IMR-90 (cell line): ENCODE measurements at regions not wholly inside any gene's neighbourhood (a gene's known extent, or its start where the extent isn't known, plus 50 kb on each side); places are given as distances from the start of the nearest gene placed in this dataset.

ENCODE experiments used
- ATAC-seq: fragments of 200-7000 bp; cut with Tn5 transposase; 2 replicates; pipeline ENCODE4 v1.9.1; 2020; ENCODE audit warnings: low read depth, mild to moderate bottlenecking, moderate library complexity
- BruUV-seq: library from RNA; stranded (reverse); fragments of 400-500 nt; replicated peaks from 2 replicates; lab custom pipeline; 2021; lab: Mats Ljungman, UMichigan
- CTCF ChIA-PET: fragments of 300-600 bp; formaldehyde crosslinking; extraction: SDS; loops from one replicate; lab custom pipeline; 2021; ENCODE audit warnings: antibody characterized with exemption; lab: Yijun Ruan, JAX
- POLR2A ChIA-PET: fragments of 300-600 bp; sonication (Branson Sonifier 250); formaldehyde crosslinking; loops from one replicate; lab custom pipeline; 2022; ENCODE audit warnings: antibody characterized with exemption; ENCODE audit not compliant: unreplicated experiment; lab: Charles Lee
- DNase-seq: peaks from one replicate; pipeline ENCODE4 v3.0.0; 2013
- H2AFZ ChIP-seq: replicated peaks from 2 replicates; pipeline ENCODE3; 2013; ENCODE audit warnings: low read length, mild to moderate bottlenecking; ENCODE audit not compliant: poor library complexity
- H2AK5ac ChIP-seq: 2 replicates; pipeline ENCODE4 v1.6.1; 2013; ENCODE audit warnings: low read depth, low read length, inconsistent platforms
- H2AK9ac ChIP-seq: replicated peaks from 2 replicates; pipeline ENCODE3; 2013; ENCODE audit warnings: mild to moderate bottlenecking, low read depth, low read length, moderate library complexity; ENCODE audit not compliant: poor library complexity
- H2BK120ac ChIP-seq: 2 replicates; pipeline ENCODE4 v1.6.1; 2013; ENCODE audit warnings: low read depth, low read length, inconsistent platforms
- H2BK15ac ChIP-seq: 3 replicates; pipeline ENCODE4 v1.6.1; 2013; ENCODE audit warnings: low read depth, low read length, inconsistent platforms
- H2BK20ac ChIP-seq: 2 replicates; pipeline ENCODE4 v1.6.1; 2013; ENCODE audit warnings: low read depth, mild to moderate bottlenecking, inconsistent platforms, low read length, moderate library complexity
- H2BK5ac ChIP-seq: 2 replicates; pipeline ENCODE4 v1.6.1; 2013; ENCODE audit warnings: mild to moderate bottlenecking, low read depth, low read length, inconsistent platforms; ENCODE audit not compliant: poor library complexity, severe bottlenecking
- H3K14ac ChIP-seq: replicated peaks from 2 replicates; pipeline ENCODE4 v1.6.1; 2013; ENCODE audit warnings: low read depth, low read length, inconsistent platforms
- H3K18ac ChIP-seq: 2 replicates; pipeline ENCODE4 v1.6.1; 2013; ENCODE audit warnings: low read depth, low read length, control low read depth
- H3K23ac ChIP-seq: 2 replicates; pipeline ENCODE4 v1.6.1; 2013; ENCODE audit warnings: low read depth, low read length, inconsistent platforms
- H3K27ac ChIP-seq: 2 replicates; pipeline ENCODE4 v1.5.1; 2013; ENCODE audit warnings: mild to moderate bottlenecking, control low read depth, low read length; ENCODE audit not compliant: insufficient read depth
- H3K27me3 ChIP-seq: 2 replicates; pipeline ENCODE4 v1.6.1; 2013; ENCODE audit warnings: low read length; ENCODE audit not compliant: control insufficient read depth, insufficient read depth
- H3K36me3 ChIP-seq: 2 replicates; pipeline ENCODE4 v1.6.1; 2013; ENCODE audit warnings: low read length, mixed read lengths; ENCODE audit not compliant: control insufficient read depth, insufficient read depth
- H3K4ac ChIP-seq: 2 replicates; pipeline ENCODE4 v1.6.1; 2013; ENCODE audit warnings: low read depth, low read length, inconsistent platforms
- H3K4me1 ChIP-seq: 2 replicates; pipeline ENCODE4 v1.6.1; 2013; ENCODE audit warnings: low read length, mixed read lengths; ENCODE audit not compliant: control insufficient read depth, insufficient read depth
- H3K4me2 ChIP-seq: 2 replicates; pipeline ENCODE4 v1.6.1; 2013; ENCODE audit warnings: low read depth, mild to moderate bottlenecking, control low read depth, low read length, moderate library complexity
- H3K4me3 ChIP-seq: 2 replicates; pipeline ENCODE4 v1.5.1; 2013; ENCODE audit warnings: low read depth, mild to moderate bottlenecking, control low read depth, low read length, moderate library complexity; ENCODE audit not compliant: insufficient read depth
- H3K56ac ChIP-seq: 2 replicates; pipeline ENCODE4 v1.6.1; 2013; ENCODE audit warnings: low read length, inconsistent platforms; ENCODE audit not compliant: insufficient read depth; ENCODE audit errors: extremely low read depth
- H3K79me1 ChIP-seq, 2 experiments: 2 replicates each; pipeline ENCODE4 v1.6.1; 2013; ENCODE audit warnings: low read length in 2 of 2, inconsistent platforms in 1 of 2, low read depth in 1 of 2
- H3K9ac ChIP-seq: 2 replicates; pipeline ENCODE4 v1.6.1; 2013; ENCODE audit warnings: low read depth, low read length, control low read depth
- H3K9me1 ChIP-seq: 2 replicates; pipeline ENCODE4 v1.6.1; 2013; ENCODE audit warnings: low read length, inconsistent platforms; ENCODE audit not compliant: insufficient read depth
- H3K9me3 ChIP-seq: 2 replicates; pipeline ENCODE4 v1.6.1; 2013; ENCODE audit warnings: low read length; ENCODE audit not compliant: control insufficient read depth, insufficient read depth
- H4K20me1 ChIP-seq: 2 replicates; pipeline ENCODE4 v1.6.1; 2013; ENCODE audit warnings: low read length, inconsistent platforms; ENCODE audit not compliant: insufficient read depth
- H4K5ac ChIP-seq: 2 replicates; pipeline ENCODE4 v1.6.1; 2013; ENCODE audit warnings: mild to moderate bottlenecking, low read depth, low read length, control low read depth
- H4K8ac ChIP-seq, 2 experiments: 2 replicates each; pipeline ENCODE4 v1.6.1; 2013; ENCODE audit warnings: low read depth in 2 of 2, low read length in 2 of 2, control low read depth in 1 of 2, inconsistent platforms in 1 of 2
- H4K91ac ChIP-seq: 2 replicates; pipeline ENCODE4 v1.6.1; 2013; ENCODE audit warnings: low read depth, low read length, inconsistent platforms; ENCODE audit not compliant: insufficient read depth
- BHLHE40 ChIP-seq: fragments of 150-350 bp; IDR thresholded peaks from 2 replicates; pipeline ENCODE4 v1.6.1; 2016; ENCODE audit warnings: mild to moderate bottlenecking, low read depth, low read length
- CEBPB ChIP-seq: IDR thresholded peaks from 2 replicates; pipeline ENCODE4 v1.6.1; 2012; ENCODE audit warnings: low read depth, low read length, improper control_type of control experiment
- CHD1 ChIP-seq: IDR thresholded peaks from 2 replicates; pipeline ENCODE4 v1.6.1; 2012; ENCODE audit warnings: low read depth, low read length, improper control_type of control experiment
- CTCF ChIP-seq: conservative IDR thresholded peaks from 2 replicates; pipeline ENCODE4 v1.5.1; 2012; ENCODE audit warnings: mild to moderate bottlenecking, low read depth, low read length, improper control_type of control experiment
- ELK1 ChIP-seq: fragments of 150-350 bp; IDR thresholded peaks from 2 replicates; pipeline ENCODE4 v1.6.1; 2016; ENCODE audit warnings: low read depth, mild to moderate bottlenecking, low read length, moderate library complexity, borderline replicate concordance
- FOS ChIP-seq: fragments of 150-350 bp; IDR thresholded peaks from 2 replicates; pipeline ENCODE4 v1.6.1; 2016; ENCODE audit warnings: low read depth, low read length
- MAFK ChIP-seq: IDR thresholded peaks from 2 replicates; pipeline ENCODE4 v1.6.1; 2012; ENCODE audit warnings: low read depth, low read length, improper control_type of control experiment
- MAZ ChIP-seq: IDR thresholded peaks from 2 replicates; pipeline ENCODE4 v1.6.1; 2012; ENCODE audit warnings: low read depth, mild to moderate bottlenecking, low read length, improper control_type of control experiment, moderate library complexity, borderline replicate concordance
- MXI1 ChIP-seq: IDR thresholded peaks from 2 replicates; pipeline ENCODE4 v1.6.1; 2012; ENCODE audit warnings: low read depth, mild to moderate bottlenecking, low read length, moderate library complexity, borderline replicate concordance
- NFE2L2 ChIP-seq: fragments of 150-350 bp; IDR thresholded peaks from 2 replicates; pipeline ENCODE4 v1.6.1; 2016; ENCODE audit warnings: low read depth, mild to moderate bottlenecking, low read length
- POLR2A ChIP-seq: IDR thresholded peaks from 2 replicates; pipeline ENCODE4 v1.6.1; 2012; ENCODE audit warnings: mild to moderate bottlenecking, low read depth, low read length
- RAD21 ChIP-seq: IDR thresholded peaks from 2 replicates; pipeline ENCODE4 v1.6.1; 2012; ENCODE audit warnings: low read length, improper control_type of control experiment
- RCOR1 ChIP-seq: IDR thresholded peaks from 2 replicates; pipeline ENCODE4 v1.6.1; 2012; ENCODE audit warnings: mild to moderate bottlenecking, low read length, improper control_type of control experiment; ENCODE audit not compliant: insufficient replicate concordance
- RFX5 ChIP-seq: IDR thresholded peaks from 2 replicates; pipeline ENCODE4 v1.8.0; 2012; ENCODE audit warnings: low read depth, mild to moderate bottlenecking, low read length, moderate library complexity
- SMC3 ChIP-seq: fragments of 150-350 bp; IDR thresholded peaks from 2 replicates; pipeline ENCODE4 v1.6.1; 2016; ENCODE audit warnings: low read depth, mild to moderate bottlenecking, antibody characterized with exemption, low read length, moderate library complexity
- USF2 ChIP-seq: fragments of 150-350 bp; IDR thresholded peaks from 2 replicates; pipeline ENCODE4 v1.6.1; 2017; ENCODE audit warnings: mild to moderate bottlenecking, antibody characterized with exemption, low read length, low read depth
- WGBS, 2 experiments: methylation state at CpG; one replicate each; pipeline versions ENCODE4 v1.1.5 to v1.1.7; 2013; ENCODE audit warnings: missing lambda C conversion rate in 2 of 2; ENCODE audit not compliant: insufficient read length in 1 of 2; ENCODE audit errors: extremely low coverage in 2 of 2; 5-methylcytosine and 5-hydroxymethylcytosine counted together
- dilution Hi-C: fragments of 300-500 bp; cut with HindIII; formaldehyde crosslinking; loops from one replicate; pipeline ENCODE4 v1.14.3; 2018; ENCODE audit warnings: low sequenced_read_pairs; ENCODE audit not compliant: unreplicated experiment
- in situ Hi-C: fragments of 300-500 bp; cut with MboI; formaldehyde crosslinking; loops from 3 replicates; pipeline ENCODE4 v1.14.3; 2019; ENCODE audit warnings: low sequenced_read_pairs, inconsistent platforms, mixed read lengths
- intact Hi-C: fragments of 100-400 bp; cut with micrococcal nuclease; formaldehyde crosslinking; loops from 2 replicates; pipeline ENCODE4 v1.10.0; 2022

GRCh38 chr17:72561680-72562079, 440.9 kb downstream of the SOX9 start:
- H3K27ac ChIP-seq: no peak overlapping the region
- no peak overlapping the region for H2AFZ ChIP-seq
- H4K20me1 ChIP-seq: peaks cover 17% of the 10 kb centered on the region
- ChIA-PET CTCF (interaction anchor here (0.5 to 1.5 kb wide), 2 partner anchors 138 to 161 kb away, joined by 3 read pairs; no protein-coding TSS in a partner anchor), POLR2A (interaction anchor here (0.5 kb wide), 1 partner anchor 1920 kb away, joined by 4 read pairs; no protein-coding TSS in a partner anchor)
- no peak overlapping the region for H4K8ac ChIP-seq
- ATAC-seq (no peak), DNase-seq (no peak)
- H3K4ac ChIP-seq: no peak overlapping the region
- no peak overlapping the region for H2BK5ac ChIP-seq
- no peaks in the 10 kb centered on the region for H3K9me3 ChIP-seq
- H4K5ac ChIP-seq: no peak overlapping the region
- H3K4me2 ChIP-seq: no peak overlapping the region
- H3K27me3 ChIP-seq: no peaks in the 10 kb centered on the region
- no TSS peak for BruUV-seq
- no peak overlapping the region for H3K9ac ChIP-seq
- H4K91ac ChIP-seq: no peak overlapping the region
- no peak overlapping the region for H3K14ac ChIP-seq
- H2AK9ac ChIP-seq: no peak overlapping the region
- H3K79me1 ChIP-seq: peaks cover 24 to 60% of the 10 kb centered on the region in 2 experiments
- H2BK15ac ChIP-seq: no peak overlapping the region
- intact Hi-C loops: loop anchor here (2.0 to 5.0 kb wide), 3 partner anchors 155 to 671 kb away; a partner anchor contains a TSS
- no peak for TF ChIP-seq CHD1
- TF ChIP-seq CTCF: no peak
- TF ChIP-seq SMC3: no peak
- no peak for TF ChIP-seq MXI1
- TF ChIP-seq CEBPB: no peak
- TF ChIP-seq RCOR1: no peak
- no peak for TF ChIP-seq MAZ
- no peak for TF ChIP-seq RFX5
- TF ChIP-seq MAFK: no peak
- TF ChIP-seq POLR2A: no peak
- no peak for TF ChIP-seq USF2
- TF ChIP-seq RAD21: no peak
- no peak for TF ChIP-seq FOS
- no peak for TF ChIP-seq BHLHE40
- TF ChIP-seq ELK1: no peak
- TF ChIP-seq NFE2L2: no peak
- WGBS, 2 experiments: no CpG with 5 or more reads among the region's 6 CpGs
- no peak overlapping the region for H3K23ac ChIP-seq
- H3K4me1 ChIP-seq: peaks cover 1% of the 10 kb centered on the region; the same call in 1 of the 2 replicates
- no peak overlapping the region for H2BK20ac ChIP-seq
- dilution Hi-C loops: no loop called here
- 0 out of 2 replicates have a peak overlapping the region, but pooled peaks have one; percentile 51 for H2AK5ac ChIP-seq
- no peaks in the 10 kb centered on the region for H3K36me3 ChIP-seq
- H3K56ac ChIP-seq: no peak overlapping the region
- H2BK120ac ChIP-seq: no peak overlapping the region
- H3K9me1 ChIP-seq: peaks cover 4% of the 10 kb centered on the region; the same call in 1 of the 2 replicates
- no peak overlapping the region for H3K18ac ChIP-seq
- H3K4me3 ChIP-seq: no peak overlapping the region
- in situ Hi-C loops: loop anchor here (10.0 to 25.0 kb wide), 2 partner anchors 426 to 623 kb away; no protein-coding TSS in a partner anchor
